GM10266 (cell line): ENCODE measurements at regions not wholly inside any gene's neighbourhood (a gene's known extent, or its start where the extent isn't known, plus 50 kb on each side); places are given as distances from the start of the nearest gene placed in this dataset.

ENCODE experiments used
- DNase-seq: peaks from one replicate; pipeline ENCODE4 v3.0.0; 2012; ENCODE audit errors: extremely low spot score
- CTCF ChIP-seq: IDR thresholded peaks from 2 replicates; pipeline ENCODE4 v1.5.1; 2012; ENCODE audit warnings: mild to moderate bottlenecking, low read depth; ENCODE audit not compliant: control insufficient read depth, insufficient read depth; ENCODE audit errors: missing control alignments

DNA sequence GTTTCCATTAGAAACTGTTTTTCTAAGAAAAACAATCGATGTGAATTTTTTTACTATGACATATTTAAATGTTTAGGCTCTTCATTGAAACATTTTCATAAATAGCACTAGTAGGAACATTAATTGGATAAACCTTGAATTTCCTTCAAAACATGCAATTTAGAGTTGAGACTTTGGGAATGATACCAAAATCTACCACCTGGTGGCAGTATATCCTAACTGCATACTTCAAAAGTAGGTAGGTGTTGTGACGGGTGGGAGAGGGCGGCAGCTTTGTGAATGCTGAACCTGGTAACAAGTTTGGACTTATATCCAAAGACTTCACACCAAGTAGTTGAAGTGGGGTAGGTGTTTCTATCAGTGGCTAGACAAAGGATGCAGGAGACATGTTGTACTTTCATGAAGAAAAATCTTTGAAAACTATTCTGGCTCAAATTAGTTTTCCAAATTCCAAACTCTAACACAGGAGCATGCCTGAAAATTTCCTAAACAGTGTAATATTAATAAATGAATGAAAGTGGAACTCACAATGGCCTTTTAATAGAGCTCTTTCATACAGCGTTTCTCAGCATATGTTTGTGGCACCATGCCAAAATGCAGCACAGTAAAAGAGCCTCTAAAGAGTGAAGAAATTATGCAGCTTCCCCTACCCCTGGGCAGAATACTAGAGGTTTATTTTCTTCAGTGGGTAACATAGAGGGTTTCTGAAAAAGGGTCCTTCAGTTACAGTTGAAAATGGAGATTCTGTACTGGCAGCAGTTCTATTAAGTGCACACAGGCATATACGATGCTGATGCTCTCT is 201.0 kb upstream of the TPK1 start:
- peak; percentile 29 for DNase-seq
- TF ChIP-seq CTCF = peak; percentile 69

- TF ChIP-seq CTCF = no peak
- DNase-seq = no peak
Observed at GRCh38 chr7:145031162-145031561, 195.3 kb upstream of the TPK1 start.

- DNase-seq = no peak
- TF ChIP-seq CTCF = no peak
Observed at GRCh38 chr7:145030754-145031153, 194.9 kb upstream of the TPK1 start.

GRCh38 chr7:145020454-145020853 is 184.6 kb upstream of the TPK1 start:
- no peak for TF ChIP-seq CTCF
- DNase-seq = no peak

DNA sequence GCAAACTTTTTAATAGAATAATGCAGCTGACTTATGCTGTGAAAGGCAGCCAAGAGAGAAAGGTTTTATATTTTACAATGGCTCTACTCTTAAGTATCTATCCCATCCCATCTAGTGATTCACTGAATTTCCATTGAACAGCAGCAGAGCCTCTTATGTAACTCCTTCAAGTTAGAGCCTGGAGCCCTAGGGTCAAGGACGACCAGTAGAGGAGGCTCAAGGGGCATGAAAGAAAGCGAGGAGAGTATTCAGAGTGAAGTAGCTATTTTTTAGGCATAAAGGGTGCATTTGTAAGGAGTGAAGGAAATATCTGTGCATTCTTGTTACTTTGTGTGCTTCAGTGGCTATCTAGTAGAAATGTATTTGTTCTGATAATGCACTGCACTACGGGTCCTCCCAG is 180.2 kb upstream of the TPK1 start:
- TF ChIP-seq CTCF = peak; percentile 1

DNA sequence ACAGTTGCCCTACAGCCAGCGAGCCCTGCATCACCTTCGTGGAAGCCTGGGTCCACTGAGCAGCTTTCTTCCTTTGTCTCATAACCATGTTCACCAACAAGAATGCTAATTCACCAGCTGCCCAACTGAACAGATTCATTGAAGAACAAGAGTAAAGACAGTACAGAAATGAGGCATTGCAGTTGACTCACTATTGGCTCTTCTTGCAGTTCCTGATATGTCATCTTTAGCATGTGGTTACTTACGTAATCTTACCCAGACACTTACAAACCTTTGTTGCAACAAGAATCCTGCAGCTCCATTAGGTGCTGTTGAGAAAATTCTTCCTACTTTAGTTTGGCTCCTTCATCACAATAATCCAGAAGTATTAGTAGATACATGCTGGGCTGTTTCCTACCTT is 174.0 kb upstream of the TPK1 start:
- TF ChIP-seq CTCF = no peak
- no peak for DNase-seq

More for the DNA sequence above, 180.2 kb upstream of the TPK1 start:
- DNase-seq = no peak

DNA sequence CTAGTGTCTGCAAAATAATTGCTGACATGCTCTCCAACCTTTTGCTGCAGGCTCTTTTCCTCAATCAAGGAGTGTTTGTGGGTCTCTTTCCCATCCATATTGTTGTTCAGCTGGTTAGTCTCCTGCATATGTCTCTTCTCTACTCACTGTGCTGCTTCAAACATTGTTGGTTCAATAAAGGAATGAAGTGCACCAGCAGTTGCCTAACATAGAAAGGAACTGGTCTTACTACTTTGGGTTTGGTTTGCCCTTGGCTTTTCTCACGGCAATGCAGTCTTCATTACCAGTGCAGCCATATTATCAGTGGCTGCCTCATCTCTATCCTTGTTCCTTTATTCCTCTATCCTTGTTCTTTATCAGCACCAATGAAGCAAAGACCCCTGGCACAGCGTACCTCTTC is 169.7 kb upstream of the TPK1 start:
- TF ChIP-seq CTCF = no peak
- DNase-seq = no peak
